Activated CD4-positive, alpha-beta memory T cell treated with anti-CD3 and anti-CD28 coated beads, Interleukin-2, amount 10 ng/mL, durations not matched to agents 7 days and 5 days (primary cell): ENCODE measurements at regions not wholly inside any gene's neighbourhood (a gene's known extent, or its start where the extent isn't known, plus 50 kb on each side); places are given as distances from the start of the nearest gene placed in this dataset.
"Not testable (repeated sequence)": the region's sequence is repeated elsewhere in the genome, so short reads cannot be mapped to it uniquely, and the experiment has no call there.

ENCODE experiments used
- CTCF ChIA-PET: fragments of 350-600 bp; sonication (Branson Sonifier 250); formaldehyde crosslinking; loops from one replicate; lab custom pipeline; 2021; ENCODE audit warnings: antibody characterized with exemption, inconsistent platforms; lab: Charles Lee
- POLR2A ChIA-PET: fragments of 350-600 bp; sonication (Branson Sonifier 250); formaldehyde crosslinking; loops from one replicate; lab custom pipeline; 2021; ENCODE audit warnings: antibody characterized with exemption; lab: Charles Lee
- DNase-seq: peaks from one replicate; pipeline ENCODE4 v3.0.0-alpha.2; 2020
- H3K27ac Mint-ChIP-seq: one replicate; pipeline ENCODE4 v1.8.0; 2021; ENCODE audit warnings: mild to moderate bottlenecking, mixed read lengths
- H3K27me3 Mint-ChIP-seq: one replicate; pipeline ENCODE4 v1.8.0; 2021; ENCODE audit warnings: mixed read lengths
- H3K36me3 Mint-ChIP-seq: one replicate; pipeline ENCODE4 v1.8.0; 2021; ENCODE audit warnings: low read depth, mixed read lengths
- H3K4me1 Mint-ChIP-seq: one replicate; pipeline ENCODE4 v1.8.0; 2021; ENCODE audit warnings: mixed read lengths
- H3K4me3 Mint-ChIP-seq: one replicate; pipeline ENCODE4 v1.8.0; 2021; ENCODE audit warnings: mild to moderate bottlenecking, mixed read lengths
- H3K9me3 Mint-ChIP-seq: one replicate; pipeline ENCODE4 v1.8.0; 2021; ENCODE audit warnings: mixed read lengths

GRCh38 chr2:142545999-142546398 lies 331.5 kb upstream of the KYNU start:
- H3K9me3 Mint-ChIP-seq, CTCF ChIA-PET, H3K36me3 Mint-ChIP-seq, H3K4me3 Mint-ChIP-seq, H3K27ac Mint-ChIP-seq, H3K4me1 Mint-ChIP-seq, DNase-seq, POLR2A ChIA-PET, H3K27me3 Mint-ChIP-seq: not testable (repeated sequence)

- POLR2A ChIA-PET = no interaction called here
- H3K9me3 Mint-ChIP-seq = peaks cover 4% of the 10 kb centered on the region
- H3K27ac Mint-ChIP-seq = no peak overlapping the region
- H3K4me1 Mint-ChIP-seq = no peaks in the 10 kb centered on the region
- H3K4me3 Mint-ChIP-seq = no peak overlapping the region
- no peak for DNase-seq
- CTCF ChIA-PET = no interaction called here
- H3K36me3 Mint-ChIP-seq = no peaks in the 10 kb centered on the region
- H3K27me3 Mint-ChIP-seq = no peaks in the 10 kb centered on the region
Measured at GRCh38 chr2:142545036-142545435, 332.4 kb upstream of the KYNU start.

GRCh38 chr2:142544173-142544572 lies 333.3 kb upstream of the KYNU start:
- POLR2A ChIA-PET = no interaction called here

GRCh38 chr2:142542431-142542910 lies 335.0 kb upstream of the KYNU start:
- Mint-ChIP-seq H3K9me3 (peaks cover 4% of the 10 kb centered on the region), H3K4me1 (no peaks in the 10 kb centered on the region), H3K4me3 (no peak overlapping the region), H3K27ac (no peak overlapping the region), H3K36me3 (no peaks in the 10 kb centered on the region), H3K27me3 (no peaks in the 10 kb centered on the region)
- no peak for DNase-seq
- POLR2A ChIA-PET = interaction anchor here (0.6 kb wide), 1 partner anchor 161 kb away, joined by 3 read pairs; no protein-coding TSS in a partner anchor
- CTCF ChIA-PET = interaction anchor here (0.6 kb wide), 1 partner anchor 28 kb away, joined by 3 read pairs; no protein-coding TSS in a partner anchor

More at GRCh38 chr2:142544173-142544572, 333.3 kb upstream of the KYNU start:
- Mint-ChIP-seq H3K27me3 (no peaks in the 10 kb centered on the region), H3K27ac (no peak overlapping the region), H3K9me3 (peaks cover 4% of the 10 kb centered on the region), H3K36me3 (no peaks in the 10 kb centered on the region), H3K4me3 (no peak overlapping the region), H3K4me1 (no peaks in the 10 kb centered on the region)
- DNase-seq = no peak
- CTCF ChIA-PET = no interaction called here

- POLR2A ChIA-PET = no interaction called here
Measured at GRCh38 chr2:142536966-142537365, 340.5 kb upstream of the KYNU start.

GRCh38 chr2:142536492-142536891 lies 341.0 kb upstream of the KYNU start:
- CTCF ChIA-PET = no interaction called here
- DNase-seq = no peak
- no peaks in the 10 kb centered on the region for H3K9me3 Mint-ChIP-seq
- no peaks in the 10 kb centered on the region for H3K27me3 Mint-ChIP-seq
- H3K36me3 Mint-ChIP-seq = no peaks in the 10 kb centered on the region
- H3K4me3 Mint-ChIP-seq = no peak overlapping the region
- no peak overlapping the region for H3K27ac Mint-ChIP-seq
- POLR2A ChIA-PET = no interaction called here
- no peaks in the 10 kb centered on the region for H3K4me1 Mint-ChIP-seq

More at GRCh38 chr2:142536966-142537365, 340.5 kb upstream of the KYNU start:
- H3K27ac Mint-ChIP-seq = no peak overlapping the region
- H3K4me1 Mint-ChIP-seq = no peaks in the 10 kb centered on the region
- no peak for DNase-seq
- H3K36me3 Mint-ChIP-seq = no peaks in the 10 kb centered on the region
- H3K27me3 Mint-ChIP-seq = no peaks in the 10 kb centered on the region
- no peak overlapping the region for H3K4me3 Mint-ChIP-seq
- H3K9me3 Mint-ChIP-seq = no peaks in the 10 kb centered on the region
- CTCF ChIA-PET = no interaction called here

- Mint-ChIP-seq H3K36me3 (no peaks in the 10 kb centered on the region), H3K27me3 (no peaks in the 10 kb centered on the region), H3K27ac (no peak overlapping the region), H3K4me1 (no peaks in the 10 kb centered on the region), H3K9me3 (no peaks in the 10 kb centered on the region), H3K4me3 (no peak overlapping the region)
- CTCF ChIA-PET = no interaction called here
- POLR2A ChIA-PET = no interaction called here
- no peak for DNase-seq
Measured at GRCh38 chr2:142535311-142535710, 342.2 kb upstream of the KYNU start.

GRCh38 chr2:142533177-142533576 lies 344.3 kb upstream of the KYNU start:
- no peaks in the 10 kb centered on the region for H3K9me3 Mint-ChIP-seq
- H3K4me1 Mint-ChIP-seq = no peaks in the 10 kb centered on the region
- ChIA-PET POLR2A (no interaction called here), CTCF (no interaction called here)
- no peaks in the 10 kb centered on the region for H3K27me3 Mint-ChIP-seq
- no peak overlapping the region for H3K27ac Mint-ChIP-seq
- H3K4me3 Mint-ChIP-seq = no peak overlapping the region
- no peaks in the 10 kb centered on the region for H3K36me3 Mint-ChIP-seq
- DNase-seq = no peak

GRCh38 chr2:142531377-142531776 lies 346.1 kb upstream of the KYNU start:
- no peaks in the 10 kb centered on the region for H3K9me3 Mint-ChIP-seq
- no peaks in the 10 kb centered on the region for H3K36me3 Mint-ChIP-seq
- CTCF ChIA-PET = no interaction called here
- no peaks in the 10 kb centered on the region for H3K4me1 Mint-ChIP-seq
- POLR2A ChIA-PET = no interaction called here
- no peak overlapping the region for H3K27ac Mint-ChIP-seq
- H3K4me3 Mint-ChIP-seq = no peak overlapping the region
- no peak for DNase-seq
- H3K27me3 Mint-ChIP-seq = no peaks in the 10 kb centered on the region

GRCh38 chr2:142525720-142526119 lies 351.7 kb upstream of the KYNU start:
- no peak for DNase-seq
- ChIA-PET CTCF (no interaction called here), POLR2A (no interaction called here)
- Mint-ChIP-seq H3K9me3 (no peaks in the 10 kb centered on the region), H3K27ac (no peak overlapping the region), H3K36me3 (no peaks in the 10 kb centered on the region), H3K4me1 (no peaks in the 10 kb centered on the region), H3K4me3 (no peak overlapping the region), H3K27me3 (no peaks in the 10 kb centered on the region)

GRCh38 chr2:142521492-142521891 lies 356.0 kb upstream of the KYNU start:
- DNase-seq = no peak
- CTCF ChIA-PET = interaction anchor here (0.7 kb wide), 1 partner anchor 185 kb away, joined by 3 read pairs; no protein-coding TSS in a partner anchor
- H3K4me1 Mint-ChIP-seq = no peaks in the 10 kb centered on the region
- no peaks in the 10 kb centered on the region for H3K9me3 Mint-ChIP-seq
- no peaks in the 10 kb centered on the region for H3K27me3 Mint-ChIP-seq
- no peak overlapping the region for H3K27ac Mint-ChIP-seq
- POLR2A ChIA-PET = no interaction called here
- no peak overlapping the region for H3K4me3 Mint-ChIP-seq
- H3K36me3 Mint-ChIP-seq = no peaks in the 10 kb centered on the region

GRCh38 chr2:142515493-142515892 lies 362.0 kb upstream of the KYNU start:
- H3K27ac Mint-ChIP-seq = no peak overlapping the region
- no peaks in the 10 kb centered on the region for H3K4me1 Mint-ChIP-seq
- DNase-seq = no peak
- no peaks in the 10 kb centered on the region for H3K27me3 Mint-ChIP-seq
- POLR2A ChIA-PET = no interaction called here
- no peak overlapping the region for H3K4me3 Mint-ChIP-seq
- H3K36me3 Mint-ChIP-seq = no peaks in the 10 kb centered on the region
- H3K9me3 Mint-ChIP-seq = peaks cover 2% of the 10 kb centered on the region
- CTCF ChIA-PET = no interaction called here

GRCh38 chr2:142509401-142509800 lies 368.1 kb upstream of the KYNU start:
- Mint-ChIP-seq H3K4me3 (no peak overlapping the region), H3K4me1 (no peaks in the 10 kb centered on the region), H3K9me3 (no peaks in the 10 kb centered on the region), H3K36me3 (no peaks in the 10 kb centered on the region), H3K27ac (no peak overlapping the region), H3K27me3 (no peaks in the 10 kb centered on the region)
- ChIA-PET POLR2A (no interaction called here), CTCF (no interaction called here)
- DNase-seq = no peak

GRCh38 chr2:142504754-142505153 lies 372.7 kb upstream of the KYNU start:
- H3K4me3 Mint-ChIP-seq = no peak overlapping the region
- DNase-seq = no peak
- no peak overlapping the region for H3K27ac Mint-ChIP-seq
- H3K9me3 Mint-ChIP-seq = peaks cover 8% of the 10 kb centered on the region
- no peaks in the 10 kb centered on the region for H3K27me3 Mint-ChIP-seq
- no peaks in the 10 kb centered on the region for H3K4me1 Mint-ChIP-seq
- no peaks in the 10 kb centered on the region for H3K36me3 Mint-ChIP-seq
- POLR2A ChIA-PET = no interaction called here
- CTCF ChIA-PET = no interaction called here
